ENCODE measurements at regions not wholly inside any gene's neighbourhood (a gene's known extent, or its start where the extent isn't known, plus 50 kb on each side); places are given as distances from the start of the nearest gene placed in this dataset.

GRCh38 chr4:31379364-31379763, 659.2 kb downstream of the PCDH7 start:
- no peak for TF ChIP-seq CTCF (IDR thresholded peaks at IDR 0.05; ENCODE audit: control extremely low read depth in 1 of 3, insufficient read depth in 1 of 3, low read depth in 1 of 3, low read length in 3 of 3)
- no peak for TF ChIP-seq POLR2A (IDR thresholded peaks at IDR 0.05; ENCODE audit: control extremely low read depth in 1 of 2, low read depth in 2 of 2, low read length in 2 of 2)
- no peak for TF ChIP-seq JUN (IDR thresholded peaks at IDR 0.05; ENCODE audit: low read depth, low read length)
- TF ChIP-seq CEBPB (IDR thresholded peaks at IDR 0.05; ENCODE audit: low read depth, low read length): no peak
- TF ChIP-seq NRF1 (IDR thresholded peaks at IDR 0.05; ENCODE audit: low read depth, low read length): no peak
- no peak for TF ChIP-seq POLR2AphosphoS5 (IDR thresholded peaks at IDR 0.05; ENCODE audit: low read depth, low read length)
- no peak for TF ChIP-seq HDAC6 (IDR thresholded peaks at IDR 0.05; ENCODE audit: low read depth, low read length)
- TF ChIP-seq EP300 (IDR thresholded peaks at IDR 0.05; ENCODE audit: borderline replicate concordance in 1 of 2, low read depth in 2 of 2, low read length in 2 of 2): no peak
- TF ChIP-seq RXRA (IDR thresholded peaks at IDR 0.05; ENCODE audit: insufficient read depth, low read depth, low read length): no peak
- TF ChIP-seq TBP (IDR thresholded peaks at IDR 0.05; ENCODE audit: low read depth, low read length): no peak
- TF ChIP-seq CBX5 (IDR thresholded peaks at IDR 0.05; ENCODE audit: low read depth, low read length): no peak
- TF ChIP-seq ZNF274 (IDR thresholded peaks at IDR 0.05; ENCODE audit: borderline replicate concordance, extremely low read depth, low read length): no peak
